ENCODE measurements at regions not wholly inside any gene's neighbourhood (a gene's known extent, or its start where the extent isn't known, plus 50 kb on each side); places are given as distances from the start of the nearest gene placed in this dataset.
"Not testable (repeated sequence)": the region's sequence is repeated elsewhere in the genome, so short reads cannot be mapped to it uniquely, and the experiment has no call there.

- DNase-seq: no peak
Observed at GRCh38 chr7:8809320-8809719, 375.9 kb downstream of the NXPH1 start.

GRCh38 chr7:8817448-8818036 is 384.1 kb downstream of the NXPH1 start:
- no peak for DNase-seq

- DNase-seq: no peak
Observed at GRCh38 chr7:8818406-8818805, 385.0 kb downstream of the NXPH1 start.

- DNase-seq: no peak
Observed at GRCh38 chr7:8822595-8822994, 389.2 kb downstream of the NXPH1 start.

GRCh38 chr7:8823486-8823885 is 390.1 kb downstream of the NXPH1 start:
- no peak for DNase-seq

- DNase-seq: no peak
Observed at GRCh38 chr7:8827329-8827728, 393.9 kb downstream of the NXPH1 start.

GRCh38 chr7:8829100-8829499 is 395.7 kb downstream of the NXPH1 start:
- no peak for DNase-seq

GRCh38 chr7:8831376-8831775 is 398.0 kb downstream of the NXPH1 start:
- DNase-seq: no peak

GRCh38 chr7:8833355-8833754 is 399.9 kb downstream of the NXPH1 start:
- no peak for DNase-seq

- DNase-seq: no peak
Observed at GRCh38 chr7:8841171-8841570, 407.8 kb downstream of the NXPH1 start.

GRCh38 chr7:8871716-8872115 is 438.3 kb downstream of the NXPH1 start:
- DNase-seq: no peak

- no peak for DNase-seq
Observed at GRCh38 chr7:8881916-8882315, 448.5 kb downstream of the NXPH1 start.

GRCh38 chr7:8885480-8886000 is 452.1 kb downstream of the NXPH1 start:
- no peak for DNase-seq

GRCh38 chr7:8890346-8890745 is 456.9 kb downstream of the NXPH1 start:
- not testable (repeated sequence) for DNase-seq

GRCh38 chr7:8893775-8894174 is 460.4 kb downstream of the NXPH1 start:
- no peak for DNase-seq

- no peak for DNase-seq
Observed at GRCh38 chr7:8906396-8907075, 473.1 kb downstream of the NXPH1 start.

GRCh38 chr7:8908889-8909288 is 475.5 kb downstream of the NXPH1 start:
- DNase-seq: no peak

- DNase-seq: no peak
Observed at GRCh38 chr7:8913682-8914081, 480.3 kb downstream of the NXPH1 start.

GRCh38 chr7:8921807-8922206 is 488.4 kb downstream of the NXPH1 start:
- DNase-seq: no peak

GRCh38 chr7:8922726-8923125 is 489.3 kb downstream of the NXPH1 start:
- DNase-seq: no peak

GRCh38 chr7:8923164-8923806 is 489.9 kb downstream of the NXPH1 start:
- DNase-seq: no peak

GRCh38 chr7:8931906-8932646 is 498.7 kb downstream of the NXPH1 start:
- no peak for DNase-seq

- no peak for DNase-seq
Observed at GRCh38 chr7:8932751-8933150, 499.3 kb downstream of the NXPH1 start.

GRCh38 chr7:8937204-8937603 is 503.8 kb downstream of the NXPH1 start:
- DNase-seq: no peak
